Keratinocyte (primary cell): ENCODE measurements at regions not wholly inside any gene's neighbourhood (a gene's known extent, or its start where the extent isn't known, plus 50 kb on each side); places are given as distances from the start of the nearest gene placed in this dataset.

ENCODE experiments used
- DNase-seq: peaks from one replicate; pipeline ENCODE4 v3.0.0-alpha.2; 2011; ENCODE audit warnings: low read depth, missing footprints, low spot score
- FAIRE-seq: peaks from 2 replicates; lab custom pipeline; 2011; peaks lifted over from hg19 to GRCh38; lab: Jason Lieb, UNC
- H2AFZ ChIP-seq: 2 replicates; pipeline ENCODE4 v1.6.0; 2012; ENCODE audit warnings: low read length, control low read depth, inconsistent platforms; ENCODE audit not compliant: control insufficient read depth
- H3K27ac ChIP-seq: 2 replicates; pipeline ENCODE4 v1.5.1; 2011; ENCODE audit warnings: low read length; ENCODE audit not compliant: control insufficient read depth, insufficient read depth
- H3K27me3 ChIP-seq: 3 replicates; pipeline ENCODE4 v1.6.0; 2011; ENCODE audit warnings: low read length; ENCODE audit not compliant: control insufficient read depth, insufficient read depth; ENCODE audit errors: extremely low read depth
- H3K36me3 ChIP-seq, 2 experiments: 2 replicates in 1 of 2; 3 replicates in 1 of 2; pipeline ENCODE4 v1.5.1; 2011; ENCODE audit warnings: low read length in 2 of 2, mild to moderate bottlenecking in 1 of 2; ENCODE audit not compliant: control insufficient read depth in 2 of 2, insufficient read depth in 2 of 2; ENCODE audit errors: extremely low read depth in 1 of 2
- H3K4me1 ChIP-seq: 3 replicates; pipeline ENCODE4 v1.5.1; 2011; ENCODE audit warnings: low read length; ENCODE audit not compliant: control insufficient read depth, insufficient read depth; ENCODE audit errors: extremely low read depth
- H3K4me2 ChIP-seq: 3 replicates; pipeline ENCODE4 v1.6.0; 2011; ENCODE audit warnings: low read depth, low read length; ENCODE audit not compliant: control insufficient read depth, insufficient read depth; ENCODE audit errors: extremely low read depth
- H3K4me3 ChIP-seq, 3 experiments: fragments of 200-600 bp in 1 of 3; sonication (generic) in 1 of 3; 2 replicates in 2 of 3; 3 replicates in 1 of 3; pipeline ENCODE4 v1.5.1; 2011 to 2016; ENCODE audit warnings: low read length in 3 of 3, mild to moderate bottlenecking in 3 of 3, control low read depth in 2 of 3, inconsistent platforms in 1 of 3, low read depth in 1 of 3, mixed read lengths in 1 of 3, mixed run types in 1 of 3, moderate library complexity in 1 of 3; ENCODE audit not compliant: control insufficient read depth in 2 of 3, insufficient read depth in 2 of 3; ENCODE audit errors: extremely low read depth in 1 of 3
- H3K79me2 ChIP-seq: 2 replicates; pipeline ENCODE4 v1.6.0; 2012; ENCODE audit warnings: low read length; ENCODE audit not compliant: control insufficient read depth, insufficient read depth
- H3K9ac ChIP-seq: 3 replicates; pipeline ENCODE4 v1.6.0; 2011; ENCODE audit warnings: low read length; ENCODE audit not compliant: control insufficient read depth, insufficient read depth; ENCODE audit errors: extremely low read depth
- H3K9me1 ChIP-seq: 3 replicates; pipeline ENCODE4 v1.6.0; 2011; ENCODE audit warnings: low read length; ENCODE audit not compliant: control insufficient read depth, insufficient read depth; ENCODE audit errors: extremely low read depth
- H3K9me3 ChIP-seq: 2 replicates; pipeline ENCODE4 v1.5.1; 2012; ENCODE audit warnings: low read depth, low read length; ENCODE audit not compliant: control insufficient read depth
- H4K20me1 ChIP-seq: 3 replicates; pipeline ENCODE4 v1.6.0; 2011; ENCODE audit warnings: low read length; ENCODE audit not compliant: control insufficient read depth, insufficient read depth; ENCODE audit errors: extremely low read depth
- EZH2 ChIP-seq: IDR thresholded peaks from one replicate; pipeline ENCODE4 v1.6.1; 2012; ENCODE audit warnings: inconsistent platforms, mild to moderate bottlenecking, low read length, moderate library complexity
- dilution Hi-C: fragments of 300-500 bp; cut with MboI; formaldehyde crosslinking; loops from one replicate; pipeline ENCODE4 v1.7.0; 2020; ENCODE audit warnings: low sequenced_read_pairs; ENCODE audit not compliant: extremely low pct_ligation_motif_present
- TF ChIP-seq, protein P1 (sequence below), 3 experiments: IDR thresholded peaks in 1 of 3; conservative IDR thresholded peaks in 1 of 3; optimal IDR thresholded peaks in 1 of 3; 2 replicates in 2 of 3; 3 replicates in 1 of 3; pipeline versions ENCODE3 to v1.5.1; 2011; ENCODE audit warnings: low read length in 3 of 3, mild to moderate bottlenecking in 3 of 3, moderate library complexity in 2 of 3, control low read depth in 1 of 3, inconsistent platforms in 1 of 3; ENCODE audit not compliant: insufficient read depth in 2 of 3; ENCODE audit errors: extremely low read depth in 1 of 3

DNA sequence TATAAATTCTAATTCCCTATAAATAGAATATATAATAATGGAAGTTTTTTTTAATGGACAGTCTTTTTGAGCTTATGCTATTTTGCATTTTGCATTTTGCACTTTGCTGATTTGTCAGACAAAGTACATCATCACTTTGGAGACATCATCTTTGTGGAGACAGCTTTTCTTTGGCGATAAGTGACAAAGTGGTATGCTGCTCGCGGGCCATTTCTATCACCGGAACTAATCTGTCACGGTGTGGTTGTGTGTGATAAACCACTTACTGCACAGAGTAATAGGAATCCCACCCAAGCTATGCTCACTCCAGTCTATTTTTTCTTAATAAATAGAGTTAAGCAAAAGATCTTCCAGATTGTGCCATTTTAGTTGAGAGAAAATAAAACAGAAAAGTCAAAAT is 133.1 kb downstream of the MACIR start:
- Histone ChIP-seq H3K4me3 (no peak overlapping the region), H2AFZ (no peak overlapping the region), H3K4me1 (no peaks in the 10 kb centered on the region), H3K27ac (no peak overlapping the region), H3K27me3 (no peaks in the 10 kb centered on the region), H3K9me1 (no peaks in the 10 kb centered on the region), H3K9me3 (no peaks in the 10 kb centered on the region), H3K79me2 (no peaks in the 10 kb centered on the region), H3K4me2 (no peak overlapping the region), H3K9ac (no peak overlapping the region), H3K36me3 (no peaks in the 10 kb centered on the region), H4K20me1 (no peaks in the 10 kb centered on the region)
- FAIRE-seq (no peak), DNase-seq (no peak)
- TF ChIP-seq EZH2, result no peak
- TF ChIP-seq, protein P1, sequence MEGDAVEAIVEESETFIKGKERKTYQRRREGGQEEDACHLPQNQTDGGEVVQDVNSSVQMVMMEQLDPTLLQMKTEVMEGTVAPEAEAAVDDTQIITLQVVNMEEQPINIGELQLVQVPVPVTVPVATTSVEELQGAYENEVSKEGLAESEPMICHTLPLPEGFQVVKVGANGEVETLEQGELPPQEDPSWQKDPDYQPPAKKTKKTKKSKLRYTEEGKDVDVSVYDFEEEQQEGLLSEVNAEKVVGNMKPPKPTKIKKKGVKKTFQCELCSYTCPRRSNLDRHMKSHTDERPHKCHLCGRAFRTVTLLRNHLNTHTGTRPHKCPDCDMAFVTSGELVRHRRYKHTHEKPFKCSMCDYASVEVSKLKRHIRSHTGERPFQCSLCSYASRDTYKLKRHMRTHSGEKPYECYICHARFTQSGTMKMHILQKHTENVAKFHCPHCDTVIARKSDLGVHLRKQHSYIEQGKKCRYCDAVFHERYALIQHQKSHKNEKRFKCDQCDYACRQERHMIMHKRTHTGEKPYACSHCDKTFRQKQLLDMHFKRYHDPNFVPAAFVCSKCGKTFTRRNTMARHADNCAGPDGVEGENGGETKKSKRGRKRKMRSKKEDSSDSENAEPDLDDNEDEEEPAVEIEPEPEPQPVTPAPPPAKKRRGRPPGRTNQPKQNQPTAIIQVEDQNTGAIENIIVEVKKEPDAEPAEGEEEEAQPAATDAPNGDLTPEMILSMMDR (optimal IDR thresholded peaks at IDR 0.05 in 1 of 3, IDR thresholded peaks at IDR 0.05 in 1 of 3, conservative IDR thresholded peaks at IDR 0.05 in 1 of 3; ENCODE audit: extremely low read depth in 1 of 3, insufficient read depth in 2 of 3, low read length in 3 of 3), result no peak
- dilution Hi-C loops, result no loop called here

GRCh38 chr5:103389846-103390245 is 131.3 kb downstream of the MACIR start:
- H3K9me3 ChIP-seq, result no peaks in the 10 kb centered on the region
- no peak for FAIRE-seq
- TF ChIP-seq, protein P1 (optimal IDR thresholded peaks at IDR 0.05 in 1 of 3, IDR thresholded peaks at IDR 0.05 in 1 of 3, conservative IDR thresholded peaks at IDR 0.05 in 1 of 3; ENCODE audit: extremely low read depth in 1 of 3, insufficient read depth in 2 of 3, low read length in 3 of 3), result no peak
- TF ChIP-seq EZH2, result no peak
- H3K9ac ChIP-seq, result no peak overlapping the region
- H3K4me3 ChIP-seq, result no peak overlapping the region
- no peaks in the 10 kb centered on the region for H3K36me3 ChIP-seq
- H3K9me1 ChIP-seq, result no peaks in the 10 kb centered on the region
- dilution Hi-C loops, result no loop called here
- no peaks in the 10 kb centered on the region for H3K27me3 ChIP-seq
- no peaks in the 10 kb centered on the region for H4K20me1 ChIP-seq
- no peaks in the 10 kb centered on the region for H3K79me2 ChIP-seq
- H2AFZ ChIP-seq, result no peak overlapping the region
- no peak overlapping the region for H3K4me2 ChIP-seq
- no peaks in the 10 kb centered on the region for H3K4me1 ChIP-seq
- no peak for DNase-seq
- H3K27ac ChIP-seq, result no peak overlapping the region
